A204.1 (cell line): ENCODE measurements at regions not wholly inside any gene's neighbourhood (a gene's known extent, or its start where the extent isn't known, plus 50 kb on each side); places are given as distances from the start of the nearest gene placed in this dataset.

Experiments used
- FAIRE-seq: peaks from 2 replicates; lab custom pipeline; 2012; peaks lifted over from hg19 to GRCh38; lab: Jason Lieb, UNC

GRCh38 chr11:28470180-28470579, 362.0 kb downstream of the METTL15 start:
- FAIRE-seq = no peak

- FAIRE-seq = no peak
Observed at GRCh38 chr11:28466506-28466905, 358.3 kb downstream of the METTL15 start.

- no peak for FAIRE-seq
Observed at GRCh38 chr11:28464252-28464867, 356.2 kb downstream of the METTL15 start.

- FAIRE-seq = no peak
Observed at GRCh38 chr11:28463826-28464225, 355.6 kb downstream of the METTL15 start.

GRCh38 chr11:28461846-28462245, 353.7 kb downstream of the METTL15 start:
- FAIRE-seq = no peak

- FAIRE-seq = no peak
Observed at GRCh38 chr11:28461338-28461737, 353.1 kb downstream of the METTL15 start.

GRCh38 chr11:28460348-28460747, 352.2 kb downstream of the METTL15 start:
- no peak for FAIRE-seq

- no peak for FAIRE-seq
Observed at GRCh38 chr11:28459912-28460311, 351.7 kb downstream of the METTL15 start.

- no peak for FAIRE-seq
Observed at GRCh38 chr11:28457481-28458065, 349.4 kb downstream of the METTL15 start.

GRCh38 chr11:28448186-28448585, 340.0 kb downstream of the METTL15 start:
- no peak for FAIRE-seq

GRCh38 chr11:28447226-28447625, 339.0 kb downstream of the METTL15 start:
- no peak for FAIRE-seq

GRCh38 chr11:28442131-28442530, 333.9 kb downstream of the METTL15 start:
- no peak for FAIRE-seq

- no peak for FAIRE-seq
Observed at GRCh38 chr11:28439403-28439802, 331.2 kb downstream of the METTL15 start.

- no peak for FAIRE-seq
Observed at GRCh38 chr11:28420099-28420498, 311.9 kb downstream of the METTL15 start.

- no peak for FAIRE-seq
Observed at GRCh38 chr11:28417601-28418323, 309.6 kb downstream of the METTL15 start.

- no peak for FAIRE-seq
Observed at GRCh38 chr11:28412029-28412428, 303.8 kb downstream of the METTL15 start.

GRCh38 chr11:28401446-28401845, 293.3 kb downstream of the METTL15 start:
- FAIRE-seq = no peak

- no peak for FAIRE-seq
Observed at GRCh38 chr11:28400331-28401100, 292.3 kb downstream of the METTL15 start.

GRCh38 chr11:28393348-28393747, 285.2 kb downstream of the METTL15 start:
- FAIRE-seq = no peak

- no peak for FAIRE-seq
Observed at GRCh38 chr11:28384418-28384817, 276.2 kb downstream of the METTL15 start.

- no peak for FAIRE-seq
Observed at GRCh38 chr11:28383456-28383855, 275.3 kb downstream of the METTL15 start.
